ENCODE measurements at regions not wholly inside any gene's neighbourhood (a gene's known extent, or its start where the extent isn't known, plus 50 kb on each side); places are given as distances from the start of the nearest gene placed in this dataset.
"Not testable (repeated sequence)": the region's sequence is repeated elsewhere in the genome, so short reads cannot be mapped to it uniquely, and the experiment has no call there.

DNA sequence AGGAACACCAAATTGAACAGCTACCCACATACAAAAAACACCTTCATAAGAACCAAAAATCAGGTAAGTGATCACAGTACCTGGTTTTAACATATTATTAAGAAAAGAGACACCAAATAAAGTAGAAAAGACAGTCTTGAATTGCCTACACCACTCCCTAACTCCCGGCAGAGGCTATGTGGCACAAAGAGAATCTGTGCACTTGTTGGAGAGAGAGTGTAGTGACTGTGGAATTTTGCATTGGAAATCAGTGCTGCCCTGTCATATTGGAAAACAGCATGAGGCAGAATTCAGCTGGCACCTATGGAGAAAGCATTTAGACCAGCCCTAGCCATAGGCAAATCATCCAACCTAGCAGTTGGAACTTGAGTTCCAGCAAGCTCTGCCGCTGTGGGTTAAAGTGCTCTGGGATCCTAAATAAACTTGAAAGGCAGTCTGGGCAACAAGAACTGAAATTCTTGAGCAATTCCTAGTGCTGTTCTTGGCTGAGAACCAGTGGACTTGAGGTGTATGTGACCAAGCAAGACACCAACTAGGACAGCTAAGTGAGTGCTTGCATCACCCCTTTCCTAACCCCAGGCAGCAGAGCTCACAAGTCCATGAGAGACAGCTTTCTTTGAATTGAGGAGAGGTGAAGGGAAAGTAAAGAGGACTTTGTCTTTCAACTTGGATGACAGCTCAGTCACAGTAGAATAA lies 969.6 kb upstream of the ALCAM start:
- no peak for DNase-seq (ENCODE audit: low spot score)

DNA sequence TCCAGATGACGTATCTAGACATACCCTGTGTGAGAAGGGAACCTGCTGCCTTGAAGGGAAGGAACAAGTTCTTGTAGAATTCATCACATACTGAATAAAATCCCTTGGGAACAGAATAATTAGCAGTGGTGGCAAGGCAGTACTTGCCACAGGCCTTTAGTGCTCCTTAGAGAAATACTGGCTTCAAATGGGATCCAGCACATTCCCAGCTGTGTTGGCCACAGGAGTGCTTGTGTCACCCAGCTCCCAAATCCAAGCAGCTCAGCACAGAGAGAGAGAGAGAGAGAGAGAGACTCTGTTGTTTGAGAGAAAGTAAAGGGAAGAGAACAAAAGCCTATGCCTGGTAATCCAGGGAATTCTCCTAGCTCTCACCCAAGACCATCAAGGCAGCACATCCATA lies 969.0 kb upstream of the ALCAM start:
- no peak for DNase-seq (ENCODE audit: low spot score)

DNA sequence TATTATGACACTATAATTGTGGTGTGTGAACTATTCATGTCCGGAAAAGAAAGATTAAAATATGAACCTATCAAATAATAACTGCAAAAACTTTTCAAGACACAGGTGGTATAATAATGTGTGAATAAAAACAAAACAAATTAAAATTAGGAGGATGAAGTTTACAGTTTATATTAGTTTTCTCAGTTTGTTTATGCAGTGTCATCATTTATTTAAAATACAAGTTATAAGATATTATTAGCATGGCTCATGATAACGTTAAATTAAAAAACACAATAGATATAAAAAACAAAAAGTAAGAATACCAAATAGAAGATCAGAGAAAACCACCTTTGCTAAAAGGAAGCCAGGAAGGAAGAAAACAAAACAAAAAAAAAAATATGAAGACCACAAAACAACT lies 963.8 kb upstream of the ALCAM start:
- no peak for DNase-seq (ENCODE audit: low spot score)

DNA sequence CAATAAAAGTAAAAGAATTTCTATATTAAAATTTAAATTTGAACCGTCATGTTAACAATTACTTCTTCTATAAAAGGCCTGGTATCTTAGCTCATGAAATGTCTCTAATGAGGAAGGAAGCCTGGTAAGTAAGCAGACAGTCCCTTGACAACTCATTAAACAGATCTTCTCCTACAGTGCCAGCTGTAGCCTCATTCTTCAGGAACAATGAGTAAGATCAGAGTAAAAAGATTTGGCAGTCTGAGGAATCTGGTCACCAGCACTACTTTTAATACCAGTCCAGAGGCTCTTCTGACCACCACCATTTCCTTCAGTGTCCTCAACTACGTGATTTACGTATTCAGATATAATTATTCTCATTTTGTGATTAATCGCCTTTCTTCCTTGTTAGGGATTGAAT lies 955.0 kb upstream of the ALCAM start:
- DNase-seq (ENCODE audit: low spot score) = no peak

DNA sequence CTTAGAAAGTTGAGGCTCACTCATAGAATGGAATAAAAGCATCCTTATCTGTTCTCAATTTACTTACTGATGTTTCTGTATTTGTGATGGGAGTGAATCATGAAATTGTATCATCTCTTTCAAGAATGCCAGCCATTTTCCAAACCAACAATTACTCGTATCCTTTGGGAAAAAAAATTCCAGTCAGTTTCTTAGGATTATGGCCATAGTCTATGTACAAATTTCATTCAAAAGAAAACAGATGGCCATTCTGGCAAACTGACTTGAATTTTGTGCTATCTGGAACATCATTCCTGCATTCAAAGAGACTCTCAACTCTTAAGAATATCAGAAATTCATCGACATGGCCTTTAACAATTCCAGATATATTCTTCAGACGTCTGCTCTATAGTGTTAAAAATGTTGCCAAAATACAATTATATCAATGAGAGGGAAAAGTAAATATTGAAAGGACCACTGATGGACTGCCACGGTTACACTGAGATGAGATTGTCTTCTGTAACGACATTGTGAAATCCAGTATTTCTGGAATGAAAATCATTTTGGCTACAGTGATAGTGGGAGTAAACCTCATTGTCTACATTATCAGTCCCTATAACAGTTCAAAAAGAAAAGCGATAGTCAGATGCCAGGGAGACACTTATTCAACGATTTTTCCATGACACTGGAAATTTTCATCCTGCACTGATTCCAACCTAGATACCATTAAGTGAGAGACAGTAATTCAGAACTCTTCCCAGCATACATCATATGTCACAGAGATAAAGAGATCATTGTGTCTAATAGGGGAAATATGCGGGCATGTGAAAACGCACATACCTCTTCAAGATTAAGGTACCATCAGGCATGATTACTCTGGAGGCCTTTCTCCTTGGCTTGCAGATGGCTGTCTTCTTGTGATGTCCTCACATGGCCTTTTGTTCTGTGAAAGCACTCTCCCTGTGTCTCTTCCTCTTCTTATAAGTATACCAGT lies 953.8 kb upstream of the ALCAM start:
- no peak for DNase-seq (ENCODE audit: low spot score)

DNA sequence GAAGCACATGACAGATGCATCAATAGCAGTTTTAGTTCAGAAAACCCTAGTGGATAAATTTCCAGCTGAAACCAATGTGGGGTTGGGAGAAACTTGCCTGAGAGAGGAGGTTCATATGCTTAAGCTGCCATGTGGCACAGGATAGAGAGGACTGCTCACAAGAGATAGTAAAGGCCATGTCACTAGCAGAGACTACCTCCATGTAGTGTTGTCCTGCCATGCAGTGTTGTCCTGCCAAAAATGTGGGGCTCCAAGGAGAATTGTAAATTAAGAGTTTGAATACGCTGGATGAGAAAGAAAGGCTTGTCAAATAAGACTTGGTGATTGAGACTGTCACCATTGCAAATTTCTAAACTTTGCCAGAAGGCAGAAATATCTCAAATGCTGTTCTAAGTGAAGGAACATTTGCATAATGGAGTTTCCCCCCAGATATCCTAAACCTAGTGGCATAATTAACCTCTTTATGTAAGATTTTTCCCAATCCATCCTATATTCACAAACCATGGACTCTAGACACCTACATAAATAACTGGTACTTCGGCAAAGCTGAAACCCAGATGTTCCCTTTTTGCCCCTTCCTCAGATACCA lies 938.3 kb upstream of the ALCAM start:
- no peak for DNase-seq (ENCODE audit: low spot score)

DNA sequence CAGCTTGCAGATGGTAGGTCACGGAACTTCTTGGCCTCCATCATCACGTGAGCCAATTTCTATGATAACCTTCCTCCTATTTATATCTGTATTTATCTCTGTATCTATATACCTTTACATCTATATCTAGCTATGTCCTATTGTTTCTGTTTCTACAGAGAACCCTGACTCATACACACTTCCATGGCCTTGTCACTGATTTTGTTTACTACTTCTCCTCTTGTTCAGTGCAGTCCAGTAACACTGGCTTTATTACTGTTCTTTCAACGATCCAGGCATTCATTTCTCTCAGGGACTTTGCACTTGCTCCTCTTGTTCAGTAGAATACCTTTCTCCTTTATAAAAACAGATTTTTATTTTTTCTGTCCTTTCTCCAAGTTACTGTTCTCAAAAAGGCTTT lies 937.0 kb upstream of the ALCAM start:
- DNase-seq (ENCODE audit: low spot score) = no peak

DNA sequence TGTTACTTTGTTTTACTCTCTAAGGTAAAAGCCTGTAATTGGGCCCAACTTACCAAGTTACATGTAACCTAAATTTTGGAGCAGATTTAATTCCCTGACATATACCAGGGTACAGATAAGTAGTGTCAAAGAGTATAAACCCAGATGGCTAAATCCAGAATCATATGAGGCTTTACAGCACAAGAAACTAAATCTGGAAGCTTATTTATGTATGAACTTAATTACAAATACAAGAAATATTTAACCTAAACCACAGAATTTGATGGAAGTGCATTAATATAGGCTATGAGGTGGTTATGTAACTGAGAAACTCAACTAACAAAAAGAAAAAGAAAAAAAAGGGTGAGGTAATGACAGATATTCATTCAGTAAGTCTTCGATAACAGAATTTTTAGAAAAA lies 930.2 kb upstream of the ALCAM start:
- no peak for DNase-seq (ENCODE audit: low spot score)

DNA sequence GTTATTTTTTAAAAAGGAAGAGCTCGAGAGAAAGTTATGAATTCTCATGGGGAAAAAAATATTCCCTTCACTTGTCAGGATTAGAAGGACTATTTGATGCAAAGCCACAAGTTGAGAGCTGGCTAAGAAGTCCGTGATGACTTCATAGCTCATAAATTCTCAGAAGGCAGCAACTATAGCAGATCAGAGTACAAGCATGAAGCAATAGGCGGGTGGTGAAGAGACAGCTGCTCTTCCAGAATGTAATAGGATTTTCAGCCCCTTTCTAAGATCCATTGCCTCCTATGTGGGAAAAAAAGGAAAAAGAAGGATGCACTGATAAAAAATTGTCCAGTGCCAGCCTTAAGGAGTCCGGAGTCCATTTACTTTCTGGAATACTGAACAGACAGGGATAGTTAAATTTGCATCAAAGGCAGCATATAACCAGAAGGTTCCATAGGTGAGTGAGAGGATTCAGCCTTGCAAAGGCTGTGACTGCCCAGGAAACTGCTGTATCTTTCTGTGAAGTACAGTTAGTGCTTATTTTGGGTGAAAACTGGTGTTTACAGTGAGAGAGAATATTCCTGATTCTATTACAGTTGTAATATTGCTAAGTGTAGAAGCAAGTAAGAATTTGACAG lies 929.5 kb upstream of the ALCAM start:
- DNase-seq (ENCODE audit: low spot score) = peak; percentile 8

DNA sequence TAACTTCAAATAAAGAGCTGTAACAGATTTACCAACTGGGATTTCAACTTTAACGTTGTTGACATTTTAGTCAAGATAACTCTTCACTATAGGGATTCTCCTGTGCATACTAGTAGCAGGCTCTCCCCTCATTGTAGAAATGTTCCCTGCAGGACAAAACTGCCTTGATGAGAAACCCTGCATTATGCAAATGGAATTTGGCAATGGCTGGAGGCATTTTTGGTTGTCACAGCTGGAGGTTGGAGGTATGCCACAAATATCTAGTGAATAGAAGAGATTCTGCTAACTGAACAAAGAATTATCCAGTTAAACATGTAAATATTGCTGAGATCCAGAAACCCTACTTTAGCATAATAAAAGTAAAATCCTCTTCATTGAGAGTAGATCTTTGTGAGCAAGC lies 928.8 kb upstream of the ALCAM start:
- no peak for DNase-seq (ENCODE audit: low spot score)

DNA sequence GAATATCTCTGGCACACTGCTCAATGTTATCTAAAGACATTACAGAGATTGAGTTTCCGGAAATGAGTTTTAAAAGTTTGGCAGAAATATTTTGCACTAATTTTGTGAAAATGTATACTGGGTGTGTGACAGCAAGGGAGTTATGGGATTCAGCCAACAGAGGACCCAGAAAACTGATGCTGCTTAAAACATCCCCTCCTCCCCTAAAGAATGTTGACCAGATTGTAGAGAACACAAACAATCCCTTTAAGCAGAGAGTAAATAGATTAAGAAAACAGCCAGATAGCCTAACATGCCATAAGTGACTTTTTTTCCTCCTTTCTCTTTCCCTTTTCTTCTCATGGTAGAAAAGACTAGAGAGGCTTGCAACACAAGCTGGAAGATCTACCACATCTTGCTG lies 928.0 kb upstream of the ALCAM start:
- DNase-seq (ENCODE audit: low spot score) = no peak

DNA sequence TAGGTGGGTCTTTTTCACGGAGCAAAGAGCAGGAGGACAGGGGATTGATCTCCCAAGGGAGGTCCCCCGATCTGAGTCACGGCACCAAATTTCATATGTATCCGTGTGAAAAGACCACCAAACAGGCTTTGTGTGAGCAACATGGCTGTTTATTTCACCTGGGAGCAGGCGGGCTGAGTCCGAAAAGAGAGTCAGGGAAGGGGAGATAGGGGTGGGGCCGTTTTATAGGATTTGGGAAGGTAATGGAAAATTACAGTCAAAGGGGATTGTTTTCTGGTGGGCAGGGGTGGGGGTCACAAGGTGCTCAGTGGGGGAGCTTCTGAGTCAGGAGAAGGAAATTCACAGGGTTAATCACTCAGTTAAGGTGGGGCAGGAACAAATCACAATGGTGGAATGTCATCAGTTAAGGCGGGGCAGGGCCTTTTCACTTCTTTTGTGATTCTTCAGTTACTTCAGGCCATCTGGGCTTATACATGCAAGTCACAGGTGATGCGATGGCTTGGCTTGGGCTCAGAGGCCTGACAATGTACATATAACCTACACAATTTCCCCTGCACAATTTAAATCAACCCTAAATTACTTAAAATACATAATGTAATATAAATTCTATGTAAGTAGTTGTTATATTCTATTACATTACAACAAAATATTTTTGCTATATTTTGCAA lies 921.3 kb upstream of the ALCAM start:
- not testable (repeated sequence) for DNase-seq (ENCODE audit: low spot score)

DNA sequence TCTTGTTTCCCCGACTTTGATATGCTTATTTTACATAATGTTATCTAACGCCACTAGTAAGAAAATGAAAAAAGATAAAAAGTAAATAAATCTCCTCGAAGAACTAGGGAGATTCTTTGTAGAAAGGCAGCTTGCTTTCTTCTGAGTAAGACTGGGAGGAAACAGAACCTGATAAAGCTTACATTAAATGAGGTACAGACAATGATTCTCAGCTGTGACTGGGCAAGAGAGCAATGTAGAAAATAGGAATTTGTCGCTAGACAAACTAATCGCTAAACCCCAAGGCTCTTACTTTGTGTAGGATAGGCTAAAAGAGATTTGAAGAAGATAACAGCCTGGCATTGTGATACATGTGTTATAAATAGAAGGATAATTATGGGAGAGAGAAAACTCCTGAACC lies 919.0 kb upstream of the ALCAM start:
- no peak for DNase-seq (ENCODE audit: low spot score)

DNA sequence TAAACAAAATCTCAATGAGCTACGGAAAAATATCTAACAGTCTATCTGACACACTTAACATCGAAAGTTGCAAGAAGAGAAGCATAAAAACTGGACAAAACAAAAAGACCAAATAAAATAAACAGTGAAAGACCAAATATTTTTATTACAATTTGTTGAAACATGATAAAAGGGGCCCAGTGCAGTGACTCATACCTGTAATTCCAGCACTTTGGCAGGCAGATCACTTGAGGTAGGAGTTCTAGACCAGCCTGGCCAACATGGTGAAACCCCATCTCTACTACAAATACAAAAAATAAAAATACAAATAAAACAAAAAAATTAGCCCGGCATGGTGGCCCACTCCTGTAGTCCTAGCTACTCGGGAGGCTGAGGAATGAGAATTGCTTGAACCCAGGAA lies 914.0 kb upstream of the ALCAM start:
- DNase-seq (ENCODE audit: low spot score) = no peak

DNA sequence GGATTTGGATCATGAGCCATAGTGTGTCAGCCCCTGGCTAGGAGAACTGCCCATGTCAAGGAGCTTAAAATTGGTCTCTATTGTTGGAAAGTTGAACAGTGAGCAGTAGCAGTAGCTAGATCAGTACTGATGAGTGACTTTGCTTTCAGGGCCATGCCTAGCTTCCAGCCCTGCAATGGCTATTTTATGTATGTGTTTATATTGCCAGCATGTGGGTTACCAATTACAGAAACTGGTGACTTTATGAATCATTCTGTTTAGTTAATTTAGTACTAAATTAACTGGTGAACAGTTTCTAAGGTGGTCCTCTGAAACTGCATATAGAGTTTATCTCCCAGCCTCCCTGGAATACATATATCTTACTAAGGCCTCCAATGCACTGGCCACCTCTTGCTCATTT lies 908.1 kb upstream of the ALCAM start:
- no peak for DNase-seq (ENCODE audit: low spot score)

DNA sequence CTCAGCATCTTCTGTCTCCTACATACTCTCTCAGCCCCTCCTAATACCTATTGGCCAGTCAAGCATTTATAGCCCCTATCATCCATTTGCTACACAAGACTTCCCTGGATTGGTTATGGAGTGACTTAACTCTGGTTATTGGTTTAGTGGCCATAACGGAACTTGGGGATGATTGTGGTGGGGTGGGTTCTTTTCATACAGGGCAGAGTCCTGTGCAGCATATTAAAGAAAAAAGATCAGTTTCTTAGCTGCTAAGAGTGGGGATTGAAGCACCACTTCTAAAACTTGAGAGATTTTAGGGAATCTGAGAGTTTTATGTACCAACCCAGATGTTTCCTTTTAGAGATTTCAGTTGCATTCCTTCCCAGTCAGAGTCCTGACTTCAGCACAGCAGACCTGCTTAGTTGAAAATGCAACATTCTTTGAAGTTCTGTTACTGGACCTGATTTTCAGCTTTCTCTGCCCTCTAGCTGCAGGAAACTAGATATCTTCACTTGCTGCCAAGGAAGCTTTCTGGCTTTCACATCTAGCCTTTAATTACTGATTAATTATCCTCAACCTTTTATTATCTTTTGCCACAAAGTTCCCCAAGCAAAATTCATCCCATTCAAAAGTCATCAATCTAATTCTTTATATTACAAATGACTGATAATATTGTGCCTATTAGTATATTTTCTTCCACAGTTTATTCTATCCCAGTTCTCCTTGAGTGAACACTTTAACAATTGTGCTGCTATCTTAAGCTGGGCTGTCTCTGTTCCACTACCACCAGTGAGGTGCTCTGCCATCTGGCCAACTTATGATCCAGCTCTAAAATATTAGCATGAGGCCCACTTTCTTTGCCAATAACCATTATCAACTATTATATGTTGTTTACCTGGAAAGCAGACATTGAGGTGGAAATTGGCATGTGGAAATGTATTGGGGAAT lies 906.0 kb upstream of the ALCAM start:
- peak; percentile 9 for DNase-seq (ENCODE audit: low spot score)

DNA sequence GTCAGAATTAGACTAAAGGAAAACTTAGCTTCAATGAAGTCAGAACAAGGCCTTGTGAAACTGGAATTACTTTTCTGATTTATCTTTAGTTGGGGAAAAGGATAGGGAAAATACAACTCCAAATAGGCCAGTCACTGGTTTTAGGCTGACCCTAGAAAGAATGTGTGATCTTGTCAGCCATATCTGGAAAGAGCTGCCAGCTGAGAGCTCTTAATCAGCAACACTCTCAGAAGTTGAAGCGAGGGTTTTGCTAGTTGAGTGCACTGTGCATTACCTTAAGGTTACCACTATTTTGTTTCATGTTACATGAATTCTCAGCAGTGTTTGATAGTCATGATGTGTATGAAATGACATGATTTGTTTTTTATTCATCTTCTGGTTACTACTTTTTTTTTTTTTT lies 905.3 kb upstream of the ALCAM start:
- DNase-seq (ENCODE audit: low spot score) = no peak

DNA sequence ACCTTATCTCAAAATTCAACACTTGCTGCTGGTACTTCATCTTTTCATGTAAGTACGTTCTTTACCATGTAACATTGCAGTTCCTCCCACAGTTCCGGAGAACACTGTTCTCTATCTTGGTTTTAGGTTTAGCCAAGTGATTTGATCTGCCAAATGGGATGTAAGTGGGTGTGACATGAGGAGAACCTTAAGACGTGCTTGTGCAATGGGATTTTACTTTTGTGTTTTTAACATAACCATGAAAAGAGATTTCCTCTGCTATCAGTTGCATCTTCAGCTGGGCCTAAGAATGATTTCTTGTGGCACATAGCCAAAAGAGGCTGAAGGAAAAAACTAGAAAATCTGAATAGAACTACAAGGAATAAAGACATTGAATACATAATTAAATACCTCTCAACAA lies 894.5 kb upstream of the ALCAM start:
- no peak for DNase-seq (ENCODE audit: low spot score)

DNA sequence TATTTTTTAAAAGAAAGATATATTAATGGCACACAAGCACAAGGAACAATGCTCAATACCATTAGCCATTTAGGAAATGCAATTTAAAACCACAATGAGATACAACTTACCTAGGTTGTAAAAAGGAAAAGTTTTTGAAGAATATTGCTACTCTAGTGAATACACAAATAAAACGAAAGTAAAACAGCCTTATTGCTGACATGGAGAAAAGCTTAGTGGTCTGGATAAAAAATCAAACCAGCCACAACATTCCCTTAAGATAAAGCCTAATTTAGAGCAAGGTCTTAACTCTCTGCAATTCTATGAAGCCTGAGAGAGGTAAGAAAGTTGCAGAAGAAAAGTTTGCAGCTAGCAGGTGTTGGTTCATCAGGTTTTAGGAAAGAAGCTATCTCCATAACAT lies 892.7 kb upstream of the ALCAM start:
- no peak for DNase-seq (ENCODE audit: low spot score)

DNA sequence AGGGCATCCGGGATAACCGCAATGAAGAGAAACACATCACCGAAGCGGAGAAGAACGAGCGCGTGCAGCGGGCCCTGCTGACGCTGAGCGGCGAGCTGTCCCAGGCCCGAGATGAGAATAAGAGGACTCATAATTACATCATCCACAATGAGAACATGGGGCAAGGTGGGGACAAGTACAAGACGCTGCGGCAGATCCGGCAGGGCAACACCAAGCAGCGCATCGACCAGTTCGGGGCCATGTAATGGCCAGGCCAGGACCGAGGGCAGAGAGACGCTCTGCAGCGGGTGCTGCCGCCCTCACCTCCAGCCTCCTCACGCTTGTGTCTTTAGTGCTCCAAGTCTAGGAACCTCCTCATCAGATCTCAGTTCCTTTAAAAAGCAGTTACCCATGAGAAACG lies 863.7 kb upstream of the ALCAM start:
- DNase-seq (ENCODE audit: low spot score) = no peak

Measured in AG08396 (cell line).